CD4-positive, alpha-beta T cell treated with Interleukin-2 at 100 ng/mL for 4 hours (primary cell): ENCODE measurements at regions not wholly inside any gene's neighbourhood (a gene's known extent, or its start where the extent isn't known, plus 50 kb on each side); places are given as distances from the start of the nearest gene placed in this dataset.
"Not testable (repeated sequence)": the region's sequence is repeated elsewhere in the genome, so short reads cannot be mapped to it uniquely, and the experiment has no call there.

Experiments
- DNase-seq: peaks from one replicate; pipeline ENCODE4 v3.0.0-alpha.2; 2020; ENCODE audit warnings: low spot score

- no peak for DNase-seq
These were observed 221.7 kb upstream of the RXFP2 start for GRCh38 chr13:31517599-31517998.

DNA sequence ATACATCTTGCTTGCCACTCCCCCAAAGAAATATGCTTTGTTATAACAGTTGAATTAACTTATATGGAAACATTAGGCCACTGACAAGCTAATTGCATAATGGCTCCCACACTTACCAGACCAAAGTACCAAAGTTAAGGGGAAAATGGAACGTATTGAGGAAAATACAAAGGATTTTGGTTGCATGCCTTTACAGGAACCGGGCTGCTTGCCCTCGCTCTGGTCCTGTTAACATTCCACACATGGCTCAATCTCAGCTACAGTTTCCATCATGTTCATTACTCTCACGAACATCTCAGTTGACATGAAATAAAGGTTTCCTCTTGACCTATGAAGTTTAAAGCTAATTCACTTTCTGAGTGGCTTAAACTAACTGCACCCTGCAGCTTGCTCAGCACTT lies 220.7 kb upstream of the RXFP2 start:
- DNase-seq, result no peak

DNA sequence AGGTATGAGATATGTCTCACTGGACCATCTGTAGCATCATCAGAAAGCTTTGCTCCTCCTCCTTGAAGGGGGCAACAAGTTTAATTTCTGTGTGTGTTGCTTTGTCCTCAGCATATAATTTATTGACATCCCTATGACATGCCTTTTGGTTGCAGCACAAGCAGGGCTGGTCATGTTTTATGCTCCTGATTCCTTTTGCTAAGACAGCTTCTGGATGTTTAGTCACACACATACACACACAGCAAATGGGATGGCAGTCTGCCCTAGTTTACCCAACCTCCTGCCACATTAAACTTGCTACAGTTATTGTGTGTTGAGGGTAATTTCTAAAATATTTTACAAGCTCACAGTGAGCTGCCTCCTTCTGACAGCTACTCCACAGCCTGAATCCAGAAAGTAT lies 217.9 kb upstream of the RXFP2 start:
- DNase-seq, result no peak

- DNase-seq, result no peak
These were observed 216.9 kb upstream of the RXFP2 start for GRCh38 chr13:31522396-31522795.

DNA sequence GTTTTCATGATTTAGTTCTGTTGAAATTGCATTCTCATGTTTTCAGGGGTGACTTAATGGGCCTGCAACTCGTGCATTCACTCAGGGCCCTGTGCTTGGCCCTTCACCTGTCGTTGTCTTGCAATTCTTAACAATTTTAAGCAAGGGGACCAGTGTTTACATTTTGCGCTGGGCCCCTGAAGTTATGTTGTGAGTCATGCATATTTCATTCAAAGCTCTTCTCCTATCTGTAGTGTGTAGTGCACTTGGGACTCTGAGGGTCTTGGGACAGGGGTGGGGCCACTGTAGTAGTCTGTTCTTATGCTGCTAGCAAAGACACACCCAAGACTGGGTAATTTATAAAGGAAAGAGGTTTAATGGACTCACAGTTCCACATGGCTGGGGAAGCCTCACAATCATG lies 211.2 kb upstream of the RXFP2 start:
- no peak for DNase-seq

- DNase-seq, result no peak
These were observed 210.6 kb upstream of the RXFP2 start for GRCh38 chr13:31528758-31529157.

DNA sequence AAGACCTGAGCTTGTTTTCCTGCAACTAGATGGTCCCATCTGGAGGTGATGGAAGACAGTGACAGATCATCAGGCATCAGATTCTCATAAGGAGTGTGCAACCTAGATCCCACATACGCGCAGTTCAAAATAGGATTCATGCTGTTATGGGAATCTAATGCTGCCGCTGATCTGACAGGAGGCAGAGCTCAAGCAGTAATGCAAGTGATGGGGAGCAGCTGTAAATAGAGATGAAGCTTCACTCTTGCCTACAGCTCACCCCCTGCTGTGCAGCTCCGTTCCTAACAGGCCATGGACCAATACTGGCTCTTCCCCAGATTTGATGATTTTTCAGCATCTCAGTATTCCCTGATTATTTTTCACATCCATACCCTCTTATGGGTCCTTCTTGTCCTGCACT lies 208.4 kb upstream of the RXFP2 start:
- DNase-seq, result no peak

DNA sequence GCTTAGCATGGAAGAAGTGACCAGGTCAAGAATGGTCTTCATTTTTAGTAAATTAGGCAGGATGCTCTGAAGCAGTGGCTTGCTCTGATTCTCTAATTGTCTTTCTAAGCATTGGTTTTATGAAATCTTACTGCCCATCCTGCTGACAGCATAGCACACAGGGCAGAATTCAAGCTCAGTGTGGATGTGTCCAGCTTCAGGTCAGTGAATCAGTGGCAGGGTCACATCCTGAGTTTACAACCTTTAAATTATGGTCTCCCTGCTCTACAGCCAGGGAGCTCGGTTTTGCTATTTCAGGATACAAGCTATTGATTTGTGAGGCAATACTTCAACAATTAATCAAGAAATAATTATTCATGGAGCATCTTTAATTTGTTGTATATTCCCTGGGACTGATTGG lies 202.3 kb upstream of the RXFP2 start:
- no peak for DNase-seq

DNA sequence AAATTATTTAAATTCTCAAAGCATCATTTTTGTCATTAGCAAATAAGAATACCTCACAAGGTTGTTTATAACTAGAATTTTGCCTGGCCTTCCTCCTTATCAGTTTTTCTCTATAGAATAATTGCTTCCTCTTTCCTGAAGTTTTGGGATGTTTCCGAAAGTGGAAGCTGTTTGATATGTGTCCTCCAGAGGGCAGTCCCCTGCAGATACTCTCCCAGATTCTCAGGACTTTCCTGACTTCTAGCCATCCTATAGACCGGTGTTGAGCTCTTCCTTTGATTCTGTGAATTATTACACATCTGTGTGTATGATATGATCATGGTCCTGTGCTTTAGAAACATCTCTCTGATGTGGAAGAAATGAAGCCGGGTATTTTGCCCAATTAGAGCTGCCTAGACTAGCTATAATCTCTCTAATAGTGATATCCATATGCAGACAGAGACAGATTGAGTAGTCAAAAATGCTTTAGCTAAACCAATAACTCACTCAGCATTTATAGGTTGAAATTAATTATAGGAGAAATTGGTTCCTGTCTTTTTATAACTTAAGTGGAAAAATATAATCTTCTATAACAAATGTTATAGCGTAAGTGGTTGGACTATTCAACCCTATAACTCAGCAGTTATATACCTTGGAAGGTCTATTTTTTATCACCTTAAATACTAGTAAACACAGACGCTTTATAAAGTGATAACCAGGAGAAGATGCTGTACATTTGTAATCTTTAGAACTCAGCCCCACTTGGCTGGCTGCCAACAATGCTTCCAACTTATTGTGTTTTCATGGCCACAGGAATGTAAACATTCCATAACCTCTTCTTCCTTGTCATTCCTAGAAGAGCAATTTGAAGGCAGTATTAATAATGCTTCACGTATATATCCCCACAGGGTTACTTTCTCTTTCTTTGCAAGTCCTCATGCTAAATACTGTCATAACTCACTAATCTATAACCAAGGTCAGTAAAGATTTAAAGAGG lies 201.0 kb upstream of the RXFP2 start:
- DNase-seq, result no peak

DNA sequence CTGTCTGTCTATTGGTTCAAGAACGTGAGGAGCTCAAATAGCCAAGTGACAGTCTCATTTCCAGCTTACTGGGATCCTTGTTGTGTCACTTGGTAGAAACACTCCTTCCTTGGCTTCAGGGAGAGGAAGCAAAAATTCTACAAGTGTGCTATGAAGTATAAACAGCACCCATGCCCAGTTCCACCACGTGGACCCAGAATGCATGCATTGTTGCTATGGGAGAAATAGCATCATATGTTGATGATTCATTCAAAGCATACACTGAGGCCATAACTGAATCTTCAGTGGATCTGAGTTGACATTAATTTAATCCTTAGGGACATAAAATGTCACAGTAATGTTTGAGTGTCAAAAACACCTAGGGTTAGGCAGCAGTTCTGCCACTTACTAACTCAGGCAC lies 199.0 kb upstream of the RXFP2 start:
- DNase-seq, result no peak

- no peak for DNase-seq
These were observed 196.1 kb upstream of the RXFP2 start for GRCh38 chr13:31543190-31543589.

GRCh38 chr13:31545616-31546015 lies 193.7 kb upstream of the RXFP2 start:
- DNase-seq, result no peak

GRCh38 chr13:31556376-31556775 lies 182.9 kb upstream of the RXFP2 start:
- DNase-seq, result no peak

DNA sequence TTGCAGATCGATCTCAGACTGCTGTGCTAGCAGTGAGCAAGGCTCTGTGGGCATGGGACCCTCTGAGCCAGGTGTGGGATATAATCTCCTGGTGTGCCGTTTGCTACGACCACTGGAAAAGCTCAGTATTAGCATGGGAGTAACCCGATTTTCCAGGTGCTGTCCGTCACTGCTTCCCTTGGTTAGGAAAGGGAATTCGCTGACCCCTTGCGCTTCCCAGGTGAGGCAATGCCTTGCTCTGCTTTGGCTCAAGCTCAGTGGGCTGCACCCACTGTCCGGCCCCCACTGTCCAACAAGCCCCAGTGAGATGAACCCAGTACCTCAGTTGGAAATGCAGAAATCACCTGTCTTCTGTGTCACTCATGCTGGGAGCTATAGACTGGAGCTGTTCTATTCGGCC lies 155.1 kb upstream of the RXFP2 start:
- DNase-seq, result not testable (repeated sequence)

DNA sequence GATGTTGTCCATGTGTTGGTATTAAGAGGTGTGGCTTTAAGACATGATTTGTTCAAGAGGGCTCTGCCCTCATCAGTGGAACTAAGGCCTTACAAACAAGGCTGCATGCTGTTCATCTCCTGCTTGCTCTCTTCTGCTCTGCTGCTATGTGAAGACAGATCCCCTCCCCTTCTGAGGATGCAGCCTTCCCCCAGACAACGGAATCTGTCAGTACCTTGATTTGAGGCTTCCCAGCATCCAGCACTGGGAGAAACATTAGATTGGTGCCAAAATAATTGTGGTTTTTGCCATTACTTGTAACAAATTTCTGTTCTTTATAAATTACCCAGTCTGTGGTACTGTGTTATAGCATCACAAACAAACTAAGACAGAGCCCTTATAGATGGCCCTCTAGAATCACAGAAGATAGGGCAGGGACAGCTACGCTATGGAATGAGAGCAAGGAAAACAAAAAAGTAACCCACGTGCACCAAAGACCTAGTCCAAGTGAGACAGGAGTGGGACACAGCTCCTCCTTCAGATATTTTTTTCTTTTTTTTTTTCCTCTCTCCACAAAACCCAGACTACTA lies 151.5 kb upstream of the RXFP2 start:
- DNase-seq, result no peak

GRCh38 chr13:31588316-31588715 lies 151.0 kb upstream of the RXFP2 start:
- DNase-seq, result no peak

DNA sequence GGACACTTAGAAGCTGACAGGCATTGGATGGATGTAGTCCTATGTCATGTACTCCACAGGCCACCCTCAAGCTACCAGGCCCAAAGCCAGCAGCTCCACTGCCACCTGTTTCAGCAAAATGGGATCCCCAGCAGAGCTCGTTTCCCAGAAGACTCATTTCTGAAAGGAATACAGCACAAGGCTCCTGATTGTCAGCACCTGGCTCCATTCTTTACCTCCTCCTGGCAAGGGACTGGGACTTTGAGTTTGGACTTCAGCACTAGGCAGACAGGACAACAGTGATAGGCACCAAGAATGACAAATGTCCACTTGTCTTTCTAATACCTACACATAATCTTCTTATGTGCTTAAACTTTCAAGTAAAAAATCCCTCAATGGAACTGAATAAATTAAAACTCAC lies 150.4 kb upstream of the RXFP2 start:
- DNase-seq, result no peak

- DNase-seq, result no peak
These were observed 147.6 kb upstream of the RXFP2 start for GRCh38 chr13:31591642-31592233.

GRCh38 chr13:31594056-31594455 lies 145.3 kb upstream of the RXFP2 start:
- no peak for DNase-seq

GRCh38 chr13:31595563-31595962 lies 143.8 kb upstream of the RXFP2 start:
- no peak for DNase-seq

DNA sequence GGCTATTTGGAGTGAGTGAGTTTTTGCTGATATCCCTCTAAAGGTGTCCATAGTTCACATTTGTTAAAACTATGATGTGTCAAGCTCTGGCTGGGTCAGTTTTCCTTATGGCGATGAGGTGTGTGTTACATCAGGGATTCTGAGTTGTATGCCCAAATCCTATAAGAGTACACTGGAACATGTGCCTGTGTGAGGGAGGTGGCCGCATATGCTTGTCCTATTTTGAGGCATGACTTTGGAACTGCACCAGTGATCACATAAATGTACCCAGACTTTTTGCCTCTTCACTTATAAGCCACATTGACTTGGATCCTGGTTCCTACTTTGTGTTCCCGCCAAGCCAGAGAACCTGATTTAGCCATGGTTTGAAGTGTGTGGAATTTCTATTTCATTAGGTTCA lies 140.3 kb upstream of the RXFP2 start:
- no peak for DNase-seq

GRCh38 chr13:31605076-31605860 lies 134.1 kb upstream of the RXFP2 start:
- no peak for DNase-seq
